HG02970 (cell line): ENCODE measurements at regions not wholly inside any gene's neighbourhood (a gene's known extent, or its start where the extent isn't known, plus 50 kb on each side); places are given as distances from the start of the nearest gene placed in this dataset.
"Not testable (repeated sequence)": the region's sequence is repeated elsewhere in the genome, so short reads cannot be mapped to it uniquely, and the experiment has no call there.

ENCODE experiments used
- ATAC-seq: cut with Tn5 transposase; IDR thresholded peaks from one replicate; pipeline ENCODE4 v1.9.1; 2021; ENCODE audit warnings: mild to moderate bottlenecking, moderate library complexity, moderate number of reproducible peaks; ENCODE audit not compliant: unreplicated experiment, low FRiP score

GRCh38 chr14:101075801-101076413 lies 172.4 kb upstream of the RTL1 start:
- no peak for ATAC-seq

- no peak for ATAC-seq
These were observed 173.1 kb upstream of the RTL1 start for GRCh38 chr14:101076451-101077198.

GRCh38 chr14:101077481-101078074 lies 174.1 kb upstream of the RTL1 start:
- ATAC-seq, result no peak

- no peak for ATAC-seq
These were observed 174.8 kb upstream of the RTL1 start for GRCh38 chr14:101078170-101078891.

GRCh38 chr14:101078892-101079221 lies 175.3 kb upstream of the RTL1 start:
- ATAC-seq, result no peak

- ATAC-seq, result no peak
These were observed 177.5 kb upstream of the RTL1 start for GRCh38 chr14:101080922-101081593.

- no peak for ATAC-seq
These were observed 178.5 kb upstream of the RTL1 start for GRCh38 chr14:101082036-101082435.

- ATAC-seq, result no peak
These were observed 179.2 kb upstream of the RTL1 start for GRCh38 chr14:101082436-101083384.

- ATAC-seq, result no peak
These were observed 180.3 kb upstream of the RTL1 start for GRCh38 chr14:101083564-101084435.

- no peak for ATAC-seq
These were observed 180.9 kb upstream of the RTL1 start for GRCh38 chr14:101084436-101084826.

- ATAC-seq, result no peak
These were observed 183.4 kb upstream of the RTL1 start for GRCh38 chr14:101086926-101087325.

GRCh38 chr14:101087614-101088394 lies 184.3 kb upstream of the RTL1 start:
- no peak for ATAC-seq

GRCh38 chr14:101088395-101088667 lies 184.8 kb upstream of the RTL1 start:
- no peak for ATAC-seq

- no peak for ATAC-seq
These were observed 185.2 kb upstream of the RTL1 start for GRCh38 chr14:101088714-101089113.

GRCh38 chr14:101090478-101090877 lies 187.0 kb upstream of the RTL1 start:
- ATAC-seq, result not testable (repeated sequence)

- no peak for ATAC-seq
These were observed 187.5 kb upstream of the RTL1 start for GRCh38 chr14:101090976-101091375.

- not testable (repeated sequence) for ATAC-seq
These were observed 191.4 kb upstream of the RTL1 start for GRCh38 chr14:101094916-101095315.

GRCh38 chr14:101096551-101096950 lies 193.0 kb upstream of the RTL1 start:
- no peak for ATAC-seq
